Lower leg skin (tissue), 4 donors: ENCODE measurements at regions not wholly inside any gene's neighbourhood (a gene's known extent, or its start where the extent isn't known, plus 50 kb on each side); places are given as distances from the start of the nearest gene placed in this dataset.

Experiments
- DNase-seq, 2 donors: peaks; one replicate each; pipeline ENCODE4 v3.0.0-alpha.2; 2019; ENCODE audit warnings: low spot score in 2 of 2
- H3K4me3 ChIP-seq: fragments of 200-600 bp; sonication (generic); 2 replicates; pipeline ENCODE4 v1.5.1; 2017; ENCODE audit warnings: mild to moderate bottlenecking, low read depth; ENCODE audit not compliant: poor library complexity, severe bottlenecking
- CTCF ChIP-seq, 3 donors: fragments of 450-650 bp; IDR thresholded peaks; one replicate each; pipeline ENCODE4 v1.5.1; 2016; ENCODE audit warnings: antibody characterized with exemption in 3 of 3, mild to moderate bottlenecking in 3 of 3, moderate library complexity in 2 of 3
- POLR2A ChIP-seq, 2 donors: fragments of 450-650 bp; IDR thresholded peaks; one replicate each; pipeline ENCODE4 v1.6.1; 2016 to 2017; ENCODE audit warnings: antibody characterized with exemption in 2 of 2, mild to moderate bottlenecking in 1 of 2, moderate library complexity in 1 of 2
- WGBS, 2 donors: methylation state at CpG; one replicate each; pipeline ENCODE4 v1.1.5; 2018; 5-methylcytosine and 5-hydroxymethylcytosine counted together
- intact Hi-C: fragments of 100-400 bp; cut with DNase I; formaldehyde crosslinking; loops from one replicate; pipeline ENCODE4 v1.15.0; 2023; ENCODE audit warnings: low total_unique reads

- no peak for DNase-seq
- no peak overlapping the region for H3K4me3 ChIP-seq
- intact Hi-C loops = no loop called here
- WGBS, 2 donors = 88 to 89% methylated on average over 3 of the region's 3 CpGs
- no peak for TF ChIP-seq POLR2A (IDR thresholded peaks at IDR 0.05)
- no peak for TF ChIP-seq CTCF (IDR thresholded peaks at IDR 0.05)
Observed at GRCh38 chr20:52592567-52592966, 379.6 kb upstream of the TSHZ2 start.

- WGBS, 2 donors = 67 to 70% methylated on average over 2 of the region's 2 CpGs
- no peak for DNase-seq
Observed at GRCh38 chr20:52590100-52590499, 382.1 kb upstream of the TSHZ2 start.

DNA sequence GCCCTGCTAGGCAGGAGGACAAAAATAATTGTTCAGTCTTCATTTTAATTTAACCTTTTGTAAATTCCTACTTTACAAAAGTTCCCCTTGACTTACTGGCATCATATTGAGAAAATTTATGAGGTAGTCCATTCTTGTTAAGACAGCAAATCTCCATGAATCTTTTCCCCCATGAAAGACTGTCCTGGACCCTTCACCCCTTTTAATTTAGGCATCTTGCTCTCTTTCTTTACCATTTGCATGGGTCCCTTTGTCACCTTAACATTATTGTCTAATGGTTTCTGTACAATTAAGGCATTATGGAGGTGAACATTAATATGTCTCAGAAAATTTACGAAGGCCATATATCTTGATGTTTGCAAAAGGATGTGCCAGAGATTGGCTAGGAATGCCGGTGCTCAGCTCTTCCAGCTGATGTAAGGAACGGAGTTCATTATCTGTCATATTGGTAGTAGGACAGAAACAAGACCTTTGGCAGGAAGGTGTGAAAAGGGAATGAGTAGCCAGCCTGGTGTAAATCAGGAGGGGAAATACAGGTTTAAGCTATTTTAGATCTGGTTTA is 382.8 kb upstream of the TSHZ2 start:
- intact Hi-C loops = no loop called here
- 60 to 62% methylated on average over 3 of the region's 3 CpGs for WGBS, 2 donors
- DNase-seq = no peak
- no peak for TF ChIP-seq POLR2A (IDR thresholded peaks at IDR 0.05)
- no peak for TF ChIP-seq CTCF (IDR thresholded peaks at IDR 0.05)
- H3K4me3 ChIP-seq = no peak overlapping the region

More at GRCh38 chr20:52590100-52590499, 382.1 kb upstream of the TSHZ2 start:
- intact Hi-C loops = no loop called here
- no peak for TF ChIP-seq CTCF (IDR thresholded peaks at IDR 0.05)
- TF ChIP-seq POLR2A (IDR thresholded peaks at IDR 0.05) = no peak
- H3K4me3 ChIP-seq = no peak overlapping the region

DNA sequence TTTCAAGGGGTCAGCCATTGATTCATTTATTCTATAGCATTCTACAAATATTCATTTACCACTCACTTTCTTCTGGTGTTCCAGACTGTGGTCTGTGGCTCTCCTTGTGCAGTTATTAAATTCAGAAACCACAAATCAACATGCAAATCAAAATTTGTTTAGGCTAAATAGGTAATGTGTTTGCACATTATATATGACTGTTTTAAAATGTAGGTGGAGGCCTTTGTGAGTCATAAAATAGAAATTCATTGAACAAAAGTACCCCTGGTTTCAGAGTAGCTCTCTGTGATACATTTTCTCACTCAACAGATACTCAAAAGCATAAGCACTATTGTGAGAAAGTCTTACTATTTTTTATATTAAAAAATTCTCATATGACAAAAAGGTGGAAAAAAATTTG is 385.5 kb upstream of the TSHZ2 start:
- DNase-seq = no peak
- H3K4me3 ChIP-seq = no peak overlapping the region
- intact Hi-C loops = no loop called here
- TF ChIP-seq CTCF (IDR thresholded peaks at IDR 0.05) = no peak
- no peak for TF ChIP-seq POLR2A (IDR thresholded peaks at IDR 0.05)

GRCh38 chr20:52585333-52585732 is 386.8 kb upstream of the TSHZ2 start:
- intact Hi-C loops = no loop called here
- TF ChIP-seq CTCF (IDR thresholded peaks at IDR 0.05) = no peak
- TF ChIP-seq POLR2A (IDR thresholded peaks at IDR 0.05) = no peak
- H3K4me3 ChIP-seq = no peak overlapping the region
- WGBS, 2 donors = 95 to 100% methylated on average over 2 of the region's 2 CpGs
- DNase-seq = no peak

DNA sequence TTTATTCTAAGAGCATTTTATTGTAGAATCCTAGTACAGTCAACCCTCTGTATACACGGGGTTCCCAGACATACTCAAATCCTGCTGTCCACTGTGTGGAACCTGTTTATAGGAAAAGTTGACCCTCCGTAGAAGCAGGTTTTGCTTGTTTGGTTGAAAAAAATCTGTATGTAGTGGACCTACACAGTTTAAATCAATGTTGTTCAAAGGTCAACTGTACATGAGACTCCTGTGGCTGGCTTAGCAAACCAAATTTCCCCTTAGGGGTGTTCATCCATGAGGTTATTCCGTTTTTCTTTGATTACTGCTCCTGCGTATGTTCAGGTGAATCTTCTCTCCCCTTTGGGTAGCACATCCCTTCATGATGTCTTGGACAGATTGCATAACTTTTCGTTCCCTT is 387.0 kb upstream of the ZFP64 start:
- intact Hi-C loops = no loop called here
- no peak for DNase-seq
- no peak overlapping the region for H3K4me3 ChIP-seq
- WGBS, 2 donors = 73 to 91% methylated on average over 5 of the region's 5 CpGs
- TF ChIP-seq CTCF (IDR thresholded peaks at IDR 0.05) = no peak
- TF ChIP-seq POLR2A (IDR thresholded peaks at IDR 0.05) = no peak
